SK-N-SH treated with all-trans-retinoic acid at 6 μM for 48 hours (cell line): ENCODE measurements at regions not wholly inside any gene's neighbourhood (a gene's known extent, or its start where the extent isn't known, plus 50 kb on each side); places are given as distances from the start of the nearest gene placed in this dataset.

Experiments used
- ATAC-seq: fragments of 200-7000 bp; cut with Tn5 transposase; 3 replicates; pipeline ENCODE4 v1.9.1; 2020; ENCODE audit warnings: mild to moderate bottlenecking, moderate library complexity
- ARNTL ChIP-seq: fragments of 450-650 bp; formaldehyde crosslinking; IDR thresholded peaks from 2 replicates; pipeline ENCODE4 v1.5.0; 2020; ENCODE audit warnings: low read depth, mild to moderate bottlenecking, moderate library complexity, borderline replicate concordance
- BACH2 ChIP-seq: fragments of 250-450 bp; sonication (Bioruptor Pico); IDR thresholded peaks from 2 replicates; pipeline ENCODE4 v1.9.0; 2021; ENCODE audit warnings: mild to moderate bottlenecking, borderline replicate concordance
- CREB5 ChIP-seq: fragments of 250-450 bp; sonication (Bioruptor Pico); IDR thresholded peaks from 2 replicates; pipeline ENCODE4 v1.5.1; 2020; ENCODE audit warnings: low read depth, mild to moderate bottlenecking, moderate library complexity
- CSDC2 ChIP-seq: fragments of 250-450 bp; sonication (Bioruptor Pico); IDR thresholded peaks from 2 replicates; pipeline ENCODE4 v1.5.0; 2020; ENCODE audit warnings: mild to moderate bottlenecking, moderate library complexity
- CSRNP3 ChIP-seq: fragments of 250-450 bp; sonication (Bioruptor Pico); IDR thresholded peaks from 2 replicates; pipeline ENCODE4 v1.5.1; 2021; ENCODE audit warnings: mild to moderate bottlenecking, moderate library complexity
- ESRRG ChIP-seq: fragments of 250-450 bp; sonication (Bioruptor Pico); IDR thresholded peaks from 2 replicates; pipeline ENCODE4 v1.6.1; 2021; ENCODE audit warnings: mild to moderate bottlenecking
- GLIS3 ChIP-seq: fragments of 250-450 bp; sonication (Bioruptor Pico); IDR thresholded peaks from 2 replicates; pipeline ENCODE4 v1.5.0; 2020; ENCODE audit warnings: mild to moderate bottlenecking, moderate library complexity
- ISL1 ChIP-seq: fragments of 250-450 bp; sonication (Bioruptor Pico); IDR thresholded peaks from 2 replicates; pipeline ENCODE4 v2.1.2; 2022; ENCODE audit warnings: mild to moderate bottlenecking, moderate library complexity
- OSR1 ChIP-seq: fragments of 250-450 bp; sonication (Bioruptor Pico); IDR thresholded peaks from 2 replicates; pipeline ENCODE4 v1.8.0; 2022; ENCODE audit warnings: moderate library complexity, mild to moderate bottlenecking, inconsistent platforms
- POU6F1 ChIP-seq: fragments of 250-450 bp; sonication (Bioruptor Pico); IDR thresholded peaks from 2 replicates; pipeline ENCODE4 v1.8.0; 2021; ENCODE audit warnings: low read depth, mild to moderate bottlenecking, moderate library complexity, borderline replicate concordance
- RARB ChIP-seq: fragments of 250-450 bp; sonication (Bioruptor Pico); IDR thresholded peaks from 2 replicates; pipeline ENCODE4 v1.8.0; 2021; ENCODE audit warnings: mild to moderate bottlenecking, moderate library complexity
- SNAI2 ChIP-seq: fragments of 250-450 bp; sonication (Bioruptor Pico); IDR thresholded peaks from 2 replicates; pipeline ENCODE4 v1.5.0; 2020; ENCODE audit warnings: mild to moderate bottlenecking, moderate library complexity
- TCF4 ChIP-seq: fragments of 250-450 bp; sonication (Bioruptor Pico); IDR thresholded peaks from 2 replicates; pipeline ENCODE4 v1.8.0; 2021; ENCODE audit warnings: mild to moderate bottlenecking, moderate library complexity, borderline replicate concordance
- TOX ChIP-seq: fragments of 250-450 bp; sonication (Bioruptor Pico); IDR thresholded peaks from 2 replicates; pipeline ENCODE4 v1.8.0; 2021; ENCODE audit warnings: mild to moderate bottlenecking, moderate library complexity, borderline replicate concordance
- TSHZ2 ChIP-seq: fragments of 250-450 bp; sonication (Bioruptor Pico); IDR thresholded peaks from 2 replicates; pipeline ENCODE4 v1.5.0; 2020; ENCODE audit warnings: mild to moderate bottlenecking, moderate library complexity
- ZC3H10 ChIP-seq: fragments of 250-450 bp; sonication (Bioruptor Pico); IDR thresholded peaks from 2 replicates; pipeline ENCODE4 v1.5.1; 2021; ENCODE audit warnings: mild to moderate bottlenecking, moderate library complexity
- ZFP3 ChIP-seq: fragments of 250-450 bp; sonication (Bioruptor Pico); IDR thresholded peaks from 2 replicates; pipeline ENCODE4 v1.5.0; 2020; ENCODE audit warnings: mild to moderate bottlenecking, moderate library complexity
- ZFP30 ChIP-seq: fragments of 450-650 bp; formaldehyde crosslinking; IDR thresholded peaks from 2 replicates; pipeline ENCODE4 v1.5.0; 2022; ENCODE audit warnings: mild to moderate bottlenecking, moderate library complexity
- ZNF565 ChIP-seq: fragments of 450-650 bp; formaldehyde crosslinking; conservative IDR thresholded peaks from 2 replicates; pipeline ENCODE4 v1.5.0; 2020; ENCODE audit warnings: low read depth, mild to moderate bottlenecking, moderate library complexity
- ZNF70 ChIP-seq: fragments of 450-650 bp; formaldehyde crosslinking; IDR thresholded peaks from 2 replicates; pipeline ENCODE4 v1.5.0; 2020; ENCODE audit warnings: mild to moderate bottlenecking, moderate library complexity
- ZNF8 ChIP-seq: fragments of 450-650 bp; formaldehyde crosslinking; IDR thresholded peaks from 2 replicates; pipeline ENCODE4 v1.5.0; 2020; ENCODE audit warnings: mild to moderate bottlenecking, moderate library complexity

GRCh38 chr4:180426938-180427337 lies 1816.3 kb upstream of the TENM3 start:
- TF ChIP-seq SNAI2 (CRISPR knock-in tag) = no peak
- TF ChIP-seq OSR1 = no peak
- TF ChIP-seq ZC3H10 = no peak
- no peak for TF ChIP-seq ZFP3
- TF ChIP-seq POU6F1 (CRISPR knock-in tag) = no peak
- no peak for TF ChIP-seq CREB5 (CRISPR knock-in tag)
- TF ChIP-seq ARNTL = no peak
- no peak for TF ChIP-seq ZNF8 (CRISPR knock-in tag)
- TF ChIP-seq ZNF70 (CRISPR knock-in tag) = no peak
- no peak for TF ChIP-seq ISL1 (CRISPR knock-in tag)
- no peak for TF ChIP-seq CSDC2 (CRISPR knock-in tag)
- no peak for ATAC-seq

- no peak for ATAC-seq
- no peak for TF ChIP-seq ARNTL
- TF ChIP-seq TSHZ2 (CRISPR knock-in tag) = no peak
- TF ChIP-seq RARB = no peak
- no peak for TF ChIP-seq TOX (CRISPR knock-in tag)
- no peak for TF ChIP-seq ZNF8 (CRISPR knock-in tag)
- no peak for TF ChIP-seq TCF4 (CRISPR knock-in tag)
- TF ChIP-seq CREB5 (CRISPR knock-in tag) = no peak
- no peak for TF ChIP-seq ESRRG (CRISPR knock-in tag)
- no peak for TF ChIP-seq ZNF565 (CRISPR knock-in tag)
- no peak for TF ChIP-seq BACH2
- no peak for TF ChIP-seq OSR1
- TF ChIP-seq CSRNP3 (CRISPR knock-in tag) = no peak
These were observed 1812.9 kb upstream of the TENM3 start for GRCh38 chr4:180430283-180430682.

- ATAC-seq = no peak
- TF ChIP-seq POU6F1 (CRISPR knock-in tag) (no peak), ZNF70 (CRISPR knock-in tag) (no peak), GLIS3 (CRISPR knock-in tag) (no peak), TCF4 (CRISPR knock-in tag) (no peak), ARNTL (no peak), OSR1 (no peak), ISL1 (CRISPR knock-in tag) (no peak), TOX (CRISPR knock-in tag) (no peak), CSRNP3 (CRISPR knock-in tag) (no peak), ZFP3 (no peak), ZC3H10 (no peak), TSHZ2 (CRISPR knock-in tag) (no peak), ZNF565 (CRISPR knock-in tag) (no peak), ZFP30 (CRISPR knock-in tag) (no peak), CSDC2 (CRISPR knock-in tag) (no peak)
These were observed 1808.9 kb upstream of the TENM3 start for GRCh38 chr4:180434131-180434895.
